Mesothelial cell of epicardium (in vitro differentiated cells): ENCODE measurements at regions not wholly inside any gene's neighbourhood (a gene's known extent, or its start where the extent isn't known, plus 50 kb on each side); places are given as distances from the start of the nearest gene placed in this dataset.

Experiments
- DNase-seq, 2 experiments: peaks; one replicate each; pipeline ENCODE4 v3.0.0; 2021; ENCODE audit warnings: low spot score in 2 of 2; ENCODE audit not compliant: unreplicated experiment in 2 of 2
- H3K27ac Mint-ChIP-seq: 2 replicates; pipeline ENCODE4 v1.8.0; 2021; ENCODE audit warnings: mixed read lengths
- H3K27me3 Mint-ChIP-seq: 2 replicates; pipeline ENCODE4 v1.8.0; 2021; ENCODE audit warnings: low read depth, mixed read lengths
- H3K36me3 Mint-ChIP-seq: 2 replicates; pipeline ENCODE4 v1.8.0; 2021; ENCODE audit warnings: mixed read lengths
- H3K4me1 Mint-ChIP-seq: 2 replicates; pipeline ENCODE4 v1.8.0; 2021; ENCODE audit warnings: mixed read lengths
- H3K4me3 Mint-ChIP-seq: 2 replicates; pipeline ENCODE4 v1.8.0; 2021; ENCODE audit warnings: mild to moderate bottlenecking, moderate library complexity, mixed read lengths
- H3K9me3 Mint-ChIP-seq: 2 replicates; pipeline ENCODE4 v1.8.0; 2021; ENCODE audit warnings: mixed read lengths
- CTCF ChIP-seq: fragments of 200-600 bp; sonication (generic); IDR thresholded peaks from one replicate; pipeline ENCODE4 v1.5.0; 2021; ENCODE audit warnings: antibody characterized with exemption; ENCODE audit not compliant: unreplicated experiment

GRCh38 chr2:49343638-49344037 is 189.3 kb upstream of the FSHR start:
- Mint-ChIP-seq H3K36me3 (no peaks in the 10 kb centered on the region), H3K27me3 (no peaks in the 10 kb centered on the region), H3K27ac (no peak overlapping the region), H3K9me3 (peaks cover 12% of the 10 kb centered on the region), H3K4me3 (no peak overlapping the region), H3K4me1 (no peaks in the 10 kb centered on the region)
- no peak for DNase-seq
- no peak for TF ChIP-seq CTCF

GRCh38 chr2:49342156-49342555 is 187.8 kb upstream of the FSHR start:
- Mint-ChIP-seq H3K4me3 (no peak overlapping the region), H3K27ac (no peak overlapping the region), H3K36me3 (no peaks in the 10 kb centered on the region), H3K4me1 (no peaks in the 10 kb centered on the region), H3K27me3 (no peaks in the 10 kb centered on the region), H3K9me3 (peaks cover 3% of the 10 kb centered on the region)
- no peak for TF ChIP-seq CTCF
- no peak for DNase-seq

GRCh38 chr2:49335546-49335945 is 181.2 kb upstream of the FSHR start:
- Mint-ChIP-seq H3K9me3 (no peaks in the 10 kb centered on the region), H3K27ac (no peak overlapping the region), H3K4me3 (no peak overlapping the region), H3K4me1 (peaks cover 7% of the 10 kb centered on the region), H3K27me3 (no peaks in the 10 kb centered on the region), H3K36me3 (no peaks in the 10 kb centered on the region)
- no peak for TF ChIP-seq CTCF
- DNase-seq: no peak

DNA sequence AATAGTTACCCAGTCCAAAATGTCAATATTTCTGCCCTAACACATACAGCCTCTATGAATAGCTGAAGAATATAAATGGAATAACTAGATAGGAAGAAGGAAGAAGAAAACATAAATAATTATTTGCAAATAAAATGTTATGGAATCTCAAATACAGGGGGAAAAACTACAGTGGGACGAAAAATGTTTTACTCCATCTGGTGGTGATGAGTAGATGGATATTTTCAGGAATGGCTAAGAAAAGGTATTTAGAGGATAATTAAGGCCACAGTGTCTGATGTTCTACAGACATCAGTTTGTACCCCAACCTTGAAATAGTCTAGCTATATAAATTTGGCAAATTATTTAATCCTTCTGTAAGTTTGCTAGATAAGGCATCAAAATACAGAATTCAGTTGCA is 178.1 kb upstream of the FSHR start:
- no peak overlapping the region for H3K27ac Mint-ChIP-seq
- no peaks in the 10 kb centered on the region for H3K27me3 Mint-ChIP-seq
- peaks cover 7% of the 10 kb centered on the region for H3K4me1 Mint-ChIP-seq
- DNase-seq: no peak
- TF ChIP-seq CTCF: no peak
- no peaks in the 10 kb centered on the region for H3K36me3 Mint-ChIP-seq
- H3K9me3 Mint-ChIP-seq: no peaks in the 10 kb centered on the region
- H3K4me3 Mint-ChIP-seq: no peak overlapping the region

GRCh38 chr2:49318531-49318930 is 164.2 kb upstream of the FSHR start:
- no peak for TF ChIP-seq CTCF
- peaks cover 21% of the 10 kb centered on the region for H3K9me3 Mint-ChIP-seq
- no peaks in the 10 kb centered on the region for H3K36me3 Mint-ChIP-seq
- peaks cover 2% of the 10 kb centered on the region for H3K27me3 Mint-ChIP-seq
- no peak for DNase-seq
- no peak overlapping the region for H3K27ac Mint-ChIP-seq
- H3K4me3 Mint-ChIP-seq: no peak overlapping the region
- no peaks in the 10 kb centered on the region for H3K4me1 Mint-ChIP-seq

- DNase-seq: no peak
- TF ChIP-seq CTCF: no peak
- peaks cover 2% of the 10 kb centered on the region for H3K27me3 Mint-ChIP-seq
Measured at GRCh38 chr2:49309461-49309860, 155.1 kb upstream of the FSHR start.

More at GRCh38 chr2:49309461-49309860, 155.1 kb upstream of the FSHR start:
- Mint-ChIP-seq H3K4me3 (no peak overlapping the region), H3K36me3 (no peaks in the 10 kb centered on the region), H3K4me1 (peaks cover 3% of the 10 kb centered on the region), H3K27ac (no peak overlapping the region), H3K9me3 (peaks cover 6% of the 10 kb centered on the region)
